ENCODE measurements at regions not wholly inside any gene's neighbourhood (a gene's known extent, or its start where the extent isn't known, plus 50 kb on each side); places are given as distances from the start of the nearest gene placed in this dataset.
"Not testable (repeated sequence)": the region's sequence is repeated elsewhere in the genome, so short reads cannot be mapped to it uniquely, and the experiment has no call there.

DNA sequence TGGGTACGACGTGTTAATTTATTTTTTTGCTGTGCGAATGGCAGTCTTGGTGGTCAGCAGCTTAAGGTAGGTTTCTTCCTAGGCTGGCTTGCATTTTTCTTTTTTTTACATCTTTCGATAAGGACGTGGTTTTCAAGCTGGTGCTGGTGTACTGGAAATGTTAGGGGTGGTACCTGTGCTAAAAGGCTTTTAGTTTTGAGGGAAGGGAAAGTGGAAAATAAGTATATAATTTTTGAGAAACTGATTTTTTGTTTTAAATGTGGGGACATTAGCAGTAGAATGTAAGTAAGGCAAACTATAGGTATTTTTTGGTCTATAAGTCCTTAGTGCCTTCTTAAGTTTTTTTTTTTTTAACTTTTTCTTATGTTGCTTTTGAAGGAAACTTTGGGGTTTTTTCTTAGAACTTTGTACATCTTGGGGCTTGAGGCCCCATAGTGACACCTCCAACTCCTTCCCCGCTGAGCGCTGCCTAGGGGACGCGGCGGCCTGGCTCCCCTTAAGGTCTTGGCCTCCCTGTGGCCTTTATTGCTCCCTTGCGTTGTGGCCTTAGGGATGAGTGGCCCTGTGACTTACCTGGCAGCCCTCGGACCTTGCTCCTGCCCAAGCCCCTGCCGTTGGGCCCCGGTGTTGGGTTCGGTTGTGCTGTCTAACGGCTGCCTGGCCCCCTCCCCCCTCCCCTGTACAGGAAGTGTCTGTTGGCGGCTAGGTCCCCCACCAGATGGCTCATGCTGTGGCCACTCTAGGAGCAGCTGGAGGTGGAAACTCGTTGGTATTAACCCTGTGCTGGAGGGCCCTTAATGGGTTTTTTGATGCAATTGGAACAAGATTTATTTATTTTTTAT, 88.0 kb upstream of the RPRML start:
- DNase-seq (ENCODE audit: low spot score) = peak; percentile 97

- no peak for DNase-seq (ENCODE audit: low spot score)
Observed at GRCh38 chr17:47066095-47066494, 87.0 kb upstream of the RPRML start.

GRCh38 chr17:47064684-47065083, 85.6 kb upstream of the RPRML start:
- no peak for DNase-seq (ENCODE audit: low spot score)

DNA sequence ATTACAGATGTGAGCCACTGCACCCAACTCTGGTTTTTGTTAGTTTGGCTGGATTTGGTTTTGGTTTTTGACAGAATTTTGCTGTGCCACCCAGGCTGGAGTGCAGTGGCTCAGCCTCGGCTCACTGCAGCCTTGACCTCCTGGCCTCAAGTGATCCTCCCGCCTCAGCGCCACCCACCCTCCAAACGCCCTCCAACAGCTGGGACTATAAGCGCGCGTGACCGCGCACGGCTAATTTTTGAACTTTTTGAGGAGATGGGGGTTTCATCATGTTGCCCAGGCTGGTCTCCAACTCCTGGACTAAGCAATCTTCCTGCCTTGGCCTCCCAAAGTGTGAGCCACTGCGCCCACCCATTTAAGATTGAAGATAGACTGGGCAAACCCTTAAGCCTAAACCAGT, 84.4 kb upstream of the RPRML start:
- DNase-seq (ENCODE audit: low spot score) = no peak

GRCh38 chr17:47062851-47063250, 83.8 kb upstream of the RPRML start:
- not testable (repeated sequence) for DNase-seq (ENCODE audit: low spot score)

GRCh38 chr17:47060005-47060404, 81.0 kb upstream of the RPRML start:
- DNase-seq (ENCODE audit: low spot score) = not testable (repeated sequence)

DNA sequence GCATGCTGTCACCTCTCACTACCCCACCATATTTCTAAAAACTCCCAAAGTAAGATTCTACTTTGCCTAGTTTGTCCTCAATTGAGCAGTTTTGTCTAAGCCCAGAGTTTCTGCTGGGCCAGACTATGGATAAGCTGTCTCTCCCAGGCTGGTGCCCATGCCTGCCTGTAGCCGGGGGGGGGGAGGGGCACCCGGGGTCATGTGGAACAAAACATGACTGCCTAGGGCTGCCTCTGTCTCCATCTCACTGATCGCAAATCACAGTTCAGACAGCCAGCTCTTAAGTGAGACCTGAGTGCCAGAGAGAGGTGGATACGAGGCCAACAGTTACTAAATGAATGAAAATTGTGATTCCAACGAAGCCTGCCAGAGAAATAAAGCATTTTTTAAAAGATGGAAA, 78.8 kb upstream of the RPRML start:
- DNase-seq (ENCODE audit: low spot score) = no peak

GRCh38 chr17:47057279-47057678, 78.2 kb upstream of the RPRML start:
- not testable (repeated sequence) for DNase-seq (ENCODE audit: low spot score)

GRCh38 chr17:47056687-47057086, 77.6 kb upstream of the RPRML start:
- not testable (repeated sequence) for DNase-seq (ENCODE audit: low spot score)
